GM23338 (cell line): ENCODE measurements at regions not wholly inside any gene's neighbourhood (a gene's known extent, or its start where the extent isn't known, plus 50 kb on each side); places are given as distances from the start of the nearest gene placed in this dataset.
"Not testable (repeated sequence)": the region's sequence is repeated elsewhere in the genome, so short reads cannot be mapped to it uniquely, and the experiment has no call there.

Source experiments
- ATAC-seq: fragments of 200-7000 bp; cut with Tn5 transposase; 3 replicates; pipeline ENCODE4 v1.9.1; 2020
- DNase-seq: peaks from one replicate; pipeline ENCODE4 v3.0.0-alpha.2; 2015; ENCODE audit warnings: low spot score
- H2AFZ ChIP-seq: fragments of 200-600 bp; sonication (generic); 2 replicates; pipeline ENCODE4 v1.8.0; 2016; ENCODE audit warnings: antibody characterized with exemption, mild to moderate bottlenecking, moderate library complexity
- H3F3A ChIP-seq: fragments of 200-600 bp; sonication (generic); replicated peaks from 2 replicates; pipeline ENCODE4 v1.8.0; 2017; ENCODE audit warnings: antibody characterized with exemption, mixed run types, low read depth
- H3K27ac ChIP-seq: fragments of 200-600 bp; sonication (generic); 2 replicates; pipeline ENCODE4 v1.6.1; 2016; ENCODE audit warnings: low read depth
- H3K27me3 ChIP-seq: fragments of 200-600 bp; sonication (generic); 2 replicates; pipeline ENCODE4 v1.8.0; 2016; ENCODE audit warnings: mild to moderate bottlenecking, mixed run types, moderate library complexity; ENCODE audit not compliant: insufficient read depth
- H3K36me3 ChIP-seq: fragments of 200-600 bp; sonication (generic); 2 replicates; pipeline ENCODE4 v1.8.0; 2016; ENCODE audit warnings: mild to moderate bottlenecking; ENCODE audit not compliant: insufficient read depth
- H3K4me1 ChIP-seq: fragments of 200-600 bp; sonication (generic); 2 replicates; pipeline ENCODE4 v1.8.0; 2016; ENCODE audit warnings: mild to moderate bottlenecking, moderate library complexity; ENCODE audit not compliant: insufficient read depth
- H3K4me2 ChIP-seq: fragments of 200-600 bp; sonication (generic); 2 replicates; pipeline ENCODE4 v1.7.1; 2017; ENCODE audit warnings: mixed run types
- H3K4me3 ChIP-seq: fragments of 200-600 bp; sonication (generic); 2 replicates; pipeline ENCODE4 v1.6.1; 2016; ENCODE audit warnings: mixed run types
- H3K79me2 ChIP-seq: fragments of 200-600 bp; sonication (generic); replicated peaks from 2 replicates; pipeline ENCODE4 v1.8.0; 2017; ENCODE audit warnings: mild to moderate bottlenecking; ENCODE audit not compliant: insufficient read depth
- H3K9me2 ChIP-seq: fragments of 200-600 bp; sonication (generic); 2 replicates; pipeline ENCODE4 v1.8.0; 2017; ENCODE audit not compliant: insufficient read depth
- H4K20me1 ChIP-seq: fragments of 200-600 bp; sonication (generic); replicated peaks from 2 replicates; pipeline ENCODE4 v1.8.0; 2017; ENCODE audit warnings: mild to moderate bottlenecking; ENCODE audit not compliant: insufficient read depth
- H3K27ac Mint-ChIP-seq: 2 replicates; pipeline ENCODE4 v1.8.0; 2020; ENCODE audit warnings: inconsistent platforms, mild to moderate bottlenecking, moderate library complexity, mixed read lengths
- H3K27me3 Mint-ChIP-seq: 3 replicates; pipeline ENCODE4 v1.8.0; 2022; ENCODE audit warnings: low read depth, mild to moderate bottlenecking, moderate library complexity, mixed read lengths, inconsistent platforms; ENCODE audit not compliant: insufficient read depth, poor library complexity
- H3K36me3 Mint-ChIP-seq: 3 replicates; pipeline ENCODE4 v1.8.0; 2021; ENCODE audit warnings: low read depth, mild to moderate bottlenecking, inconsistent platforms, moderate library complexity, mixed read lengths
- H3K4me1 Mint-ChIP-seq: 3 replicates; pipeline ENCODE4 v1.8.0; 2020; ENCODE audit warnings: mild to moderate bottlenecking, inconsistent platforms, mixed read lengths
- H3K4me3 Mint-ChIP-seq: 3 replicates; pipeline ENCODE4 v1.8.0; 2021; ENCODE audit warnings: moderate library complexity, mild to moderate bottlenecking, inconsistent platforms, mixed read lengths
- H3K9me3 Mint-ChIP-seq: 3 replicates; pipeline ENCODE4 v1.8.0; 2020; ENCODE audit warnings: moderate library complexity, mild to moderate bottlenecking, inconsistent platforms, mixed read lengths
- CREB1 ChIP-seq: fragments of 250-450 bp; sonication (Bioruptor Pico); IDR thresholded peaks from 2 replicates; pipeline ENCODE4 v1.5.0; 2020; ENCODE audit warnings: low read depth, mild to moderate bottlenecking, moderate library complexity
- ETS1 ChIP-seq: IDR thresholded peaks from 2 replicates; pipeline ENCODE4 v1.6.1; 2016; ENCODE audit warnings: antibody characterized with exemption
- EZH2 ChIP-seq: fragments of 200-600 bp; sonication (generic); IDR thresholded peaks from one replicate; pipeline ENCODE4 v1.8.0; 2017; ENCODE audit warnings: antibody characterized with exemption, mild to moderate bottlenecking, low read depth; ENCODE audit not compliant: unreplicated experiment
- JUNB ChIP-seq: IDR thresholded peaks from one replicate; pipeline ENCODE4 v1.6.1; 2016; ENCODE audit warnings: antibody characterized with exemption; ENCODE audit not compliant: unreplicated experiment
- POLR2AphosphoS5 ChIP-seq: IDR thresholded peaks from 2 replicates; pipeline ENCODE4 v1.6.1; 2016; ENCODE audit warnings: antibody characterized with exemption, low read depth
- REST ChIP-seq: IDR thresholded peaks from one replicate; pipeline ENCODE4 v1.6.1; 2018; ENCODE audit warnings: antibody characterized with exemption; ENCODE audit not compliant: unreplicated experiment
- STAT1 ChIP-seq: IDR thresholded peaks from one replicate; pipeline ENCODE4 v1.6.1; 2016; ENCODE audit warnings: antibody characterized with exemption; ENCODE audit not compliant: unreplicated experiment
- ZNF114 ChIP-seq: fragments of 250-450 bp; sonication (Bioruptor Pico); IDR thresholded peaks from 2 replicates; pipeline ENCODE4 v1.5.0; 2020; ENCODE audit warnings: mild to moderate bottlenecking, moderate library complexity
- ZNF331 ChIP-seq: fragments of 250-450 bp; sonication (Bioruptor Pico); IDR thresholded peaks from 2 replicates; pipeline ENCODE4 v1.5.0; 2020; ENCODE audit warnings: low read depth, mild to moderate bottlenecking, moderate library complexity
- ZNF462 ChIP-seq: fragments of 250-450 bp; sonication (Bioruptor Pico); IDR thresholded peaks from 2 replicates; pipeline ENCODE4 v1.5.0; 2020; ENCODE audit warnings: mild to moderate bottlenecking, moderate library complexity

- H2AFZ ChIP-seq, H3K4me1 Mint-ChIP-seq, ATAC-seq: not testable (repeated sequence)
Observed at GRCh38 chr2:113343800-113344199, 65.1 kb upstream of the PAX8 start.

GRCh38 chr2:113342650-113343049 lies 63.9 kb upstream of the PAX8 start:
- ATAC-seq (peak; percentile 48), DNase-seq (no peak)
- no peak overlapping the region for H3K27ac ChIP-seq
- Mint-ChIP-seq H3K27ac (no peak overlapping the region), H3K9me3 (no peaks in the 10 kb centered on the region), H3K4me3 (no peak overlapping the region), H3K27me3 (no peaks in the 10 kb centered on the region), H3K4me1 (no peaks in the 10 kb centered on the region; the same call in 2 of the 3 replicates), H3K36me3 (no peaks in the 10 kb centered on the region)
- H3K9me2 ChIP-seq = no peaks in the 10 kb centered on the region
- H3K79me2 ChIP-seq = no peaks in the 10 kb centered on the region
- H3K27me3 ChIP-seq = no peaks in the 10 kb centered on the region
- H3K4me2 ChIP-seq = no peak overlapping the region
- no peaks in the 10 kb centered on the region for H3K36me3 ChIP-seq
- no peaks in the 10 kb centered on the region for H4K20me1 ChIP-seq
- no peaks in the 10 kb centered on the region for H3F3A ChIP-seq
- no peak overlapping the region for H2AFZ ChIP-seq
- H3K4me1 ChIP-seq = no peaks in the 10 kb centered on the region
- no peak overlapping the region for H3K4me3 ChIP-seq
- no peak for TF ChIP-seq REST
- TF ChIP-seq JUNB = no peak
- TF ChIP-seq ZNF114 = no peak
- TF ChIP-seq CREB1 (CRISPR knock-in tag) = no peak
- TF ChIP-seq ZNF462 = no peak
- TF ChIP-seq ZNF331 = no peak
- no peak for TF ChIP-seq POLR2AphosphoS5
- no peak for TF ChIP-seq ETS1
- TF ChIP-seq STAT1 = no peak
- TF ChIP-seq EZH2 = no peak

More at GRCh38 chr2:113343800-113344199, 65.1 kb upstream of the PAX8 start:
- not testable (repeated sequence) for H3K27ac Mint-ChIP-seq, H3K27ac ChIP-seq, H3K4me1 ChIP-seq, H4K20me1 ChIP-seq, H3K27me3 Mint-ChIP-seq, H3K79me2 ChIP-seq, DNase-seq, H3K9me3 Mint-ChIP-seq, H3K4me2 ChIP-seq, H3K9me2 ChIP-seq, H3F3A ChIP-seq, H3K4me3 Mint-ChIP-seq, H3K36me3 Mint-ChIP-seq, H3K27me3 ChIP-seq, H3K4me3 ChIP-seq, H3K36me3 ChIP-seq
